DND-41 (cell line): ENCODE measurements at regions not wholly inside any gene's neighbourhood (a gene's known extent, or its start where the extent isn't known, plus 50 kb on each side); places are given as distances from the start of the nearest gene placed in this dataset.

Source experiments
- EZH2 ChIP-seq: IDR thresholded peaks from 3 replicates; pipeline ENCODE4 v1.6.1; 2012; ENCODE audit warnings: borderline replicate concordance, low read depth, mild to moderate bottlenecking, moderate library complexity, low read length, inconsistent platforms; ENCODE audit not compliant: severe bottlenecking
- TF ChIP-seq, protein P1 (sequence below): IDR thresholded peaks from 2 replicates; pipeline ENCODE4 v1.5.1; 2012; ENCODE audit warnings: borderline replicate concordance, low read length, moderate library complexity, mild to moderate bottlenecking; ENCODE audit not compliant: poor library complexity, severe bottlenecking; ENCODE audit errors: extremely low read depth

DNA sequence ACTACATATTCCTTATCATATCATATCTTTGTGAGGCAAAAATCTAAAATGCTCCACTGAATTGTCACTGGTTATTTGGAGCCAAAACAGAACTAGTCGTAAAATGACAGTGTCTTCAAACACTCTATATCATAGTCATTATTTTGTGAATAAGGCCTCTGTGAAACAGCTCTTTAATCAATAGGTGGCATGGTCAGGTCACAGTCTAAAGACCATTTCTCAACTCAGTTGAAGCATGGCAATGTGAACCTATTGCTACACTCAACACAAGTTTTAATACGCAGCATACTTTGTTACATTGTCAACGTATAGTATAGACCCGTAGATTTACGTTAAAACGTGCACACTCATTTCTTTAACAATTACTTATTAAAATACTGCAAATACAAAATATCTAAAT is 131.3 kb upstream of the PCDH20 start:
- TF ChIP-seq, protein P1, sequence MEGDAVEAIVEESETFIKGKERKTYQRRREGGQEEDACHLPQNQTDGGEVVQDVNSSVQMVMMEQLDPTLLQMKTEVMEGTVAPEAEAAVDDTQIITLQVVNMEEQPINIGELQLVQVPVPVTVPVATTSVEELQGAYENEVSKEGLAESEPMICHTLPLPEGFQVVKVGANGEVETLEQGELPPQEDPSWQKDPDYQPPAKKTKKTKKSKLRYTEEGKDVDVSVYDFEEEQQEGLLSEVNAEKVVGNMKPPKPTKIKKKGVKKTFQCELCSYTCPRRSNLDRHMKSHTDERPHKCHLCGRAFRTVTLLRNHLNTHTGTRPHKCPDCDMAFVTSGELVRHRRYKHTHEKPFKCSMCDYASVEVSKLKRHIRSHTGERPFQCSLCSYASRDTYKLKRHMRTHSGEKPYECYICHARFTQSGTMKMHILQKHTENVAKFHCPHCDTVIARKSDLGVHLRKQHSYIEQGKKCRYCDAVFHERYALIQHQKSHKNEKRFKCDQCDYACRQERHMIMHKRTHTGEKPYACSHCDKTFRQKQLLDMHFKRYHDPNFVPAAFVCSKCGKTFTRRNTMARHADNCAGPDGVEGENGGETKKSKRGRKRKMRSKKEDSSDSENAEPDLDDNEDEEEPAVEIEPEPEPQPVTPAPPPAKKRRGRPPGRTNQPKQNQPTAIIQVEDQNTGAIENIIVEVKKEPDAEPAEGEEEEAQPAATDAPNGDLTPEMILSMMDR = no peak
- TF ChIP-seq EZH2 = no peak
